ENCODE measurements at regions not wholly inside any gene's neighbourhood (a gene's known extent, or its start where the extent isn't known, plus 50 kb on each side); places are given as distances from the start of the nearest gene placed in this dataset.
"Not testable (repeated sequence)": the region's sequence is repeated elsewhere in the genome, so short reads cannot be mapped to it uniquely, and the experiment has no call there.

- not testable (repeated sequence) for DNase-seq (ENCODE audit: low spot score)
Observed at GRCh38 chr2:187610450-187610849, 56.2 kb upstream of the TFPI start.

- no peak for DNase-seq (ENCODE audit: low spot score)
Observed at GRCh38 chr2:187612857-187613256, 58.6 kb upstream of the TFPI start.

- DNase-seq (ENCODE audit: low spot score) = no peak
Observed at GRCh38 chr2:187614756-187615155, 60.5 kb upstream of the TFPI start.

GRCh38 chr2:187615364-187615763 is 61.1 kb upstream of the TFPI start:
- DNase-seq (ENCODE audit: low spot score) = no peak

GRCh38 chr2:187615902-187616301 is 61.7 kb upstream of the TFPI start:
- no peak for DNase-seq (ENCODE audit: low spot score)

- no peak for DNase-seq (ENCODE audit: low spot score)
Observed at GRCh38 chr2:187617120-187617519, 62.9 kb upstream of the TFPI start.

GRCh38 chr2:187617905-187618304 is 63.7 kb upstream of the TFPI start:
- DNase-seq (ENCODE audit: low spot score) = no peak

- DNase-seq (ENCODE audit: low spot score) = no peak
Observed at GRCh38 chr2:187618813-187619212, 64.6 kb upstream of the TFPI start.

- no peak for DNase-seq (ENCODE audit: low spot score)
Observed at GRCh38 chr2:187627153-187627552, 72.9 kb upstream of the TFPI start.

GRCh38 chr2:187636731-187637391 is 82.6 kb upstream of the TFPI start:
- DNase-seq (ENCODE audit: low spot score) = not testable (repeated sequence)

- not testable (repeated sequence) for DNase-seq (ENCODE audit: low spot score)
Observed at GRCh38 chr2:187637392-187637740, 83.1 kb upstream of the TFPI start.

- not testable (repeated sequence) for DNase-seq (ENCODE audit: low spot score)
Observed at GRCh38 chr2:187637771-187638170, 83.5 kb upstream of the TFPI start.

GRCh38 chr2:187638840-187639239 is 84.6 kb upstream of the TFPI start:
- no peak for DNase-seq (ENCODE audit: low spot score)

GRCh38 chr2:187640926-187641510 is 86.8 kb upstream of the TFPI start:
- peak; percentile 10 for DNase-seq (ENCODE audit: low spot score)

GRCh38 chr2:187642498-187642897 is 88.3 kb upstream of the TFPI start:
- no peak for DNase-seq (ENCODE audit: low spot score)

GRCh38 chr2:187644486-187644885 is 90.3 kb upstream of the TFPI start:
- no peak for DNase-seq (ENCODE audit: low spot score)

GRCh38 chr2:187644981-187645380 is 90.7 kb upstream of the TFPI start:
- no peak for DNase-seq (ENCODE audit: low spot score)

GRCh38 chr2:187646556-187646955 is 92.3 kb upstream of the TFPI start:
- DNase-seq (ENCODE audit: low spot score) = no peak

GRCh38 chr2:187654535-187654934 is 100.3 kb upstream of the TFPI start:
- DNase-seq (ENCODE audit: low spot score) = no peak

- no peak for DNase-seq (ENCODE audit: low spot score)
Observed at GRCh38 chr2:187655001-187655400, 100.8 kb upstream of the TFPI start.

- no peak for DNase-seq (ENCODE audit: low spot score)
Observed at GRCh38 chr2:187656123-187656522, 101.9 kb upstream of the TFPI start.

- no peak for DNase-seq (ENCODE audit: low spot score)
Observed at GRCh38 chr2:187658952-187659525, 104.8 kb upstream of the TFPI start.

GRCh38 chr2:187676050-187676449 is 121.8 kb upstream of the TFPI start:
- DNase-seq (ENCODE audit: low spot score) = not testable (repeated sequence)

GRCh38 chr2:187679454-187679853 is 125.2 kb upstream of the TFPI start:
- DNase-seq (ENCODE audit: low spot score) = no peak
